Prostate gland (tissue), 2 donors: ENCODE measurements at regions not wholly inside any gene's neighbourhood (a gene's known extent, or its start where the extent isn't known, plus 50 kb on each side); places are given as distances from the start of the nearest gene placed in this dataset.

Experiments
- DNase-seq: peaks from one replicate; pipeline ENCODE4 v3.0.0-alpha.2; 2019; ENCODE audit warnings: low spot score
- H3K27ac ChIP-seq, 2 donors: fragments of 200-600 bp; sonication (generic); 2 replicates each; pipeline ENCODE4 v1.5.1; 2017 to 2019
- H3K27me3 ChIP-seq: fragments of 200-600 bp; sonication (generic); replicated peaks from 2 replicates; pipeline ENCODE4 v1.5.1; 2019; ENCODE audit not compliant: insufficient read depth
- H3K36me3 ChIP-seq, 2 donors: fragments of 200-600 bp; sonication (generic); 1 replicate in 1 of 2; 2 replicates in 1 of 2; pipeline versions ENCODE4 v1.5.1 to v1.8.1; 2017 to 2019
- H3K4me1 ChIP-seq: fragments of 200-600 bp; sonication (generic); replicated peaks from 2 replicates; pipeline ENCODE4 v1.5.1; 2019
- H3K4me3 ChIP-seq, 2 donors: fragments of 200-600 bp; sonication (generic); 2 replicates each; pipeline ENCODE4 v1.5.1; 2017 to 2019
- H3K9me3 ChIP-seq: fragments of 200-600 bp; sonication (generic); 2 replicates; pipeline ENCODE4 v1.5.1; 2017
- CTCF ChIP-seq, 4 experiments: fragments of 200-600 bp in 2 of 4; fragments of 450-650 bp in 2 of 4; sonication (generic) in 2 of 4; IDR thresholded peaks; 1 replicate in 3 of 4; 2 replicates in 1 of 4; pipeline ENCODE4 v1.5.1; 2016 to 2019; ENCODE audit warnings: antibody characterized with exemption in 4 of 4, mild to moderate bottlenecking in 2 of 4, moderate library complexity in 2 of 4
- POLR2A ChIP-seq: fragments of 450-650 bp; IDR thresholded peaks from one replicate; pipeline ENCODE4 v1.6.1; 2016; ENCODE audit warnings: antibody characterized with exemption, mild to moderate bottlenecking
- POLR2AphosphoS5 ChIP-seq: sonication (generic); formaldehyde crosslinking; IDR thresholded peaks from one replicate; pipeline ENCODE4 v1.6.1; 2017; ENCODE audit warnings: antibody characterized with exemption
- WGBS: methylation state at CpG from one replicate; pipeline ENCODE4 v1.1.5; 2018; 5-methylcytosine and 5-hydroxymethylcytosine counted together
- intact Hi-C: fragments of 100-400 bp; cut with DNase I; formaldehyde crosslinking; loops from one replicate; pipeline ENCODE4 v1.14.2; 2022

DNA sequence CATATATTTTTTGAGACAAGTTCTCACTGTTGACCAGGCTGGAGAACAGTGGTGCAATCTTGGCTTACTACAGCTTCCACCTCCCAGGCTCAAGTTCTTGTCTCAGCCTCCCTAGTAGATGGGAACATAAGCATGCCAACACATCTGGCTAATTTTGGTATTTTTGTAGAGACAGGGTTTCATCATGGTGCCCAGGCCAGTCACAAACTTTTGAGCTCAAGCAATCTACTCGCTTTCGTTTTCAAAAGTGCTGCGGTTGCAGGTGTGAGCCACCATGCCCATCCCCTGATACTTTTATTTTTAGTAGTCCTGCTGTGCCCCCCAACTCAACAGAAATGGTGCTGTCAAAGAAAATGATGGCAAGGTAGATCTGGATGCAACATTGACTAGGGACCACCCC, 1127.3 kb downstream of the SUCLG1 start:
- no peak overlapping the region for H3K4me3 ChIP-seq
- H3K27me3 ChIP-seq, result no peaks in the 10 kb centered on the region
- no peak overlapping the region for H3K27ac ChIP-seq
- TF ChIP-seq POLR2A (no peak), CTCF (IDR thresholded peaks at IDR 0.05) (no peak), POLR2AphosphoS5 (no peak)
- H3K9me3 ChIP-seq, result no peaks in the 10 kb centered on the region
- 98% methylated on average over 3 of the region's 3 CpGs for WGBS
- intact Hi-C loops, result no loop called here
- H3K4me1 ChIP-seq, result no peaks in the 10 kb centered on the region
- DNase-seq, result no peak
- H3K36me3 ChIP-seq, result no peaks in the 10 kb centered on the region

DNA sequence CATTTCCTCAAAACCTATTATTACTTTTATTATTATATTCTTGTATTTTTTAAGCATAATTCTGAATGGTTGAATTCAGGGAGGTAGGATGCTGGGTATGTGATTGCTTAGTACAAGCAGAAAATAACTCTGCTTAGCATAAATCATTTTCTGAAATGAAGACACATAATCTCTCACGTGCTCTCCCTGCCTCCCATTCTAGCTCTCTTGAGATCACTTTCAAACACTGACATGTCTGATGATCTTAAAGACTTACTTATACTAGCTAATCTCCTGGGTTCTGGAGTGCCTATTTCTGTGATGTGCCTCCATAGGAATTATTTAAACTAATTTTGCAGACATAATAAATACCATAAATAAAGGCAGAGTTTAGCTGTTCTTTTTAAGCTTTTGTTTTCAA, 1136.0 kb downstream of the SUCLG1 start:
- H3K4me3 ChIP-seq, result no peak overlapping the region
- intact Hi-C loops, result no loop called here
- no peaks in the 10 kb centered on the region for H3K27me3 ChIP-seq
- H3K27ac ChIP-seq, result no peak overlapping the region
- H3K36me3 ChIP-seq, result no peaks in the 10 kb centered on the region
- DNase-seq, result no peak
- WGBS, result 47% methylated on average over 1 of the region's 1 CpG
- TF ChIP-seq POLR2AphosphoS5 (no peak), POLR2A (no peak), CTCF (IDR thresholded peaks at IDR 0.05) (no peak)
- H3K9me3 ChIP-seq, result no peaks in the 10 kb centered on the region
- H3K4me1 ChIP-seq, result no peaks in the 10 kb centered on the region

DNA sequence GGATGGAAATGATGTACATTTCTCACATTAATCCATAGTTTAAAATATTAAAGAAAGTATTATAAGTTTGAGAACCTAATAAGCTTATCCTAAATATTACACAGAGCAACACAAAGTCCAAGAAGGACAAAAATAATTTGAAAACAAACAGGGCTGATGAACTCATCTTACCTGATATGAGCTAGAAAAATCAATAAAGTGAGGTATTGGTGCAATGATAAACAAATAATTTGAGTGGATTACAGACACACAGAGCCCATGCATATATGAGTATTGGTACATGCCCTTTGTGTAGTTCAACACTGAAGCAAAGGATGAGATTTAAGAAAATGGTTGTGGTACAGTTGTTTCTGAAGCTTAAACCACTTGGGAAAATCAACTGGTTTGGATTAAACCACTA, 1139.0 kb downstream of the SUCLG1 start:
- intact Hi-C loops, result no loop called here
- no peak overlapping the region for H3K27ac ChIP-seq
- no peak for DNase-seq
- no peaks in the 10 kb centered on the region for H3K4me1 ChIP-seq
- TF ChIP-seq CTCF (IDR thresholded peaks at IDR 0.05), result no peak
- TF ChIP-seq POLR2A, result no peak
- TF ChIP-seq POLR2AphosphoS5, result no peak
- no peaks in the 10 kb centered on the region for H3K9me3 ChIP-seq
- no peaks in the 10 kb centered on the region for H3K27me3 ChIP-seq
- no peaks in the 10 kb centered on the region for H3K36me3 ChIP-seq
- H3K4me3 ChIP-seq, result no peak overlapping the region

- no peaks in the 10 kb centered on the region for H3K27me3 ChIP-seq
- no peak overlapping the region for H3K27ac ChIP-seq
- intact Hi-C loops, result no loop called here
- H3K4me1 ChIP-seq, result no peaks in the 10 kb centered on the region
- no peaks in the 10 kb centered on the region for H3K36me3 ChIP-seq
- WGBS, result 82% methylated on average over 11 of the region's 11 CpGs
- no peak for DNase-seq
- H3K9me3 ChIP-seq, result no peaks in the 10 kb centered on the region
- TF ChIP-seq CTCF (IDR thresholded peaks at IDR 0.05), result no peak
- no peak for TF ChIP-seq POLR2AphosphoS5
- no peak for TF ChIP-seq POLR2A
- no peak overlapping the region for H3K4me3 ChIP-seq
Measured at GRCh38 chr2:83305758-83306378, 1153.2 kb downstream of the SUCLG1 start.

DNA sequence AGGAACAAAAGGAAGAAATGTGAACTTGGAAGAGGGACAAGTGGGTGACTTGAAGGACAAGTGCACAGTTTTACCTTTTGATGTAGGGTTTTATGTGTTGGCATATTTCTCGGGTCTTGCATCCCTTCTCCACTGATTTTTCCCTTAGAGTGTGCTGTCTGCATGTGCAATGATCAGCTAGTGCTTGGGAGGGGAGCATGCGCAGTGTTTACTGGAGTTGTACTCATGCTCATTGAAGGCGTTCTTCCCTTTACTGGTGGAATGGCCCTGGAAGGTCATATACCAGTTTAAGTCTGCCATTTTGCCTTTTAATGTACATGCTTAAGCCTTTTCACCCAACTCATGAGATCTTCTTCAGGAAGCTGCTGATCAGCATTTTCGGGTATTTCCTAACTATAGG, 1168.0 kb downstream of the SUCLG1 start:
- intact Hi-C loops, result no loop called here

More for the DNA sequence above, 1168.0 kb downstream of the SUCLG1 start:
- TF ChIP-seq CTCF (IDR thresholded peaks at IDR 0.05) (no peak), POLR2AphosphoS5 (no peak), POLR2A (no peak)
- Histone ChIP-seq H3K4me1 (no peaks in the 10 kb centered on the region), H3K27ac (no peak overlapping the region), H3K9me3 (no peaks in the 10 kb centered on the region), H3K36me3 (no peaks in the 10 kb centered on the region), H3K4me3 (no peak overlapping the region), H3K27me3 (no peaks in the 10 kb centered on the region)
- 87% methylated on average over 4 of the region's 4 CpGs for WGBS
- no peak for DNase-seq
